Gastroesophageal sphincter (tissue), 3 donors: ENCODE measurements at regions not wholly inside any gene's neighbourhood (a gene's known extent, or its start where the extent isn't known, plus 50 kb on each side); places are given as distances from the start of the nearest gene placed in this dataset.

Experiments
- EP300 ChIP-seq: sonication (generic); formaldehyde crosslinking; IDR thresholded peaks from one replicate; pipeline ENCODE4 v1.6.1; 2017; ENCODE audit warnings: antibody characterized with exemption, mild to moderate bottlenecking
- POLR2A ChIP-seq, 2 donors: fragments of 450-650 bp; IDR thresholded peaks; one replicate each; pipeline ENCODE4 v1.6.1; 2017; ENCODE audit warnings: antibody characterized with exemption in 2 of 2, mild to moderate bottlenecking in 2 of 2, moderate library complexity in 1 of 2
- POLR2AphosphoS5 ChIP-seq: sonication (generic); formaldehyde crosslinking; IDR thresholded peaks from one replicate; pipeline ENCODE4 v1.6.1; 2017; ENCODE audit warnings: antibody characterized with exemption
- TF ChIP-seq, protein P1 (sequence below), 4 experiments: fragments of 200-600 bp in 2 of 4; fragments of 450-650 bp in 2 of 4; sonication (generic) in 1 of 4; IDR thresholded peaks; one replicate each; pipeline ENCODE4 v1.5.1; 2017 to 2019; ENCODE audit warnings: antibody characterized with exemption in 4 of 4, mild to moderate bottlenecking in 2 of 4, moderate library complexity in 2 of 4

DNA sequence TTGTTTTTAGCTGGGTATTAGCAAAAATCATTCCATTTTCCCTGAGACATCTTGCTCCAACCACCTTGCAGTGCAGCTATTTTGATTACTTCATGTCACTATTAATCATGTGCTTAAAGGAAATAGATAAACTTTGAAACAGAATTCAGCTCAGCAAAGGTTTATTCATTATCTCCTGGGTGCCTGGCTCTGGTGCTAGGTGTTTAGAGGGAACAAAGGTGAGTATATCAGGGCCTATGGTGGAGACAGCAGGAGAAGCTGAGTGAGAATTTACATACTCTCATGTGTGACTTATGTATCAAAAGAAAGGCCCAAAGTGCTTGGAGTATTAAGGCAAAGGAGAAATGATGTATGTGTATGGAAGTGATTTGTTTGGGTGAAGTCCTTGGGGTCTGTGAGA, 63.8 kb upstream of the BMP2 start:
- TF ChIP-seq, protein P1, sequence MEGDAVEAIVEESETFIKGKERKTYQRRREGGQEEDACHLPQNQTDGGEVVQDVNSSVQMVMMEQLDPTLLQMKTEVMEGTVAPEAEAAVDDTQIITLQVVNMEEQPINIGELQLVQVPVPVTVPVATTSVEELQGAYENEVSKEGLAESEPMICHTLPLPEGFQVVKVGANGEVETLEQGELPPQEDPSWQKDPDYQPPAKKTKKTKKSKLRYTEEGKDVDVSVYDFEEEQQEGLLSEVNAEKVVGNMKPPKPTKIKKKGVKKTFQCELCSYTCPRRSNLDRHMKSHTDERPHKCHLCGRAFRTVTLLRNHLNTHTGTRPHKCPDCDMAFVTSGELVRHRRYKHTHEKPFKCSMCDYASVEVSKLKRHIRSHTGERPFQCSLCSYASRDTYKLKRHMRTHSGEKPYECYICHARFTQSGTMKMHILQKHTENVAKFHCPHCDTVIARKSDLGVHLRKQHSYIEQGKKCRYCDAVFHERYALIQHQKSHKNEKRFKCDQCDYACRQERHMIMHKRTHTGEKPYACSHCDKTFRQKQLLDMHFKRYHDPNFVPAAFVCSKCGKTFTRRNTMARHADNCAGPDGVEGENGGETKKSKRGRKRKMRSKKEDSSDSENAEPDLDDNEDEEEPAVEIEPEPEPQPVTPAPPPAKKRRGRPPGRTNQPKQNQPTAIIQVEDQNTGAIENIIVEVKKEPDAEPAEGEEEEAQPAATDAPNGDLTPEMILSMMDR (IDR thresholded peaks at IDR 0.05), result no peak
- TF ChIP-seq POLR2A (IDR thresholded peaks at IDR 0.05), result no peak
- TF ChIP-seq POLR2AphosphoS5, result no peak
- TF ChIP-seq EP300, result no peak
